Heart right ventricle (tissue), 16 donors: ENCODE measurements at regions not wholly inside any gene's neighbourhood (a gene's known extent, or its start where the extent isn't known, plus 50 kb on each side); places are given as distances from the start of the nearest gene placed in this dataset.

Experiments used
- ATAC-seq, 8 donors: fragments of 200-7000 bp; cut with Tn5 transposase; one replicate each; pipeline ENCODE4 v1.9.1; 2020; ENCODE audit warnings: mild to moderate bottlenecking in 8 of 8, moderate library complexity in 8 of 8, moderate number of reproducible peaks in 1 of 8
- DNase-seq, 2 donors: peaks; one replicate each; pipeline ENCODE4 v3.0.0-alpha.2; 2020
- H3K27ac ChIP-seq, 10 donors: fragments of 200-600 bp; sonication (generic) in 2 of 10; one replicate each; pipeline versions ENCODE4 v1.5.0 to v1.8.0; 2020 to 2022; ENCODE audit warnings: mild to moderate bottlenecking in 3 of 10
- H3K27me3 ChIP-seq, 7 donors: fragments of 200-600 bp; one replicate each; pipeline ENCODE4 v1.8.0; 2021 to 2022; ENCODE audit warnings: mild to moderate bottlenecking in 2 of 7
- H3K36me3 ChIP-seq, 9 donors: fragments of 200-600 bp; sonication (generic) in 1 of 9; one replicate each; pipeline versions ENCODE4 v1.5.0 to v1.8.0; 2020 to 2022; ENCODE audit warnings: mild to moderate bottlenecking in 2 of 9
- H3K4me1 ChIP-seq, 9 donors: fragments of 200-600 bp; sonication (generic) in 1 of 9; one replicate each; pipeline versions ENCODE4 v1.5.0 to v1.8.0; 2020 to 2022; ENCODE audit warnings: mild to moderate bottlenecking in 4 of 9
- H3K4me3 ChIP-seq, 10 donors: fragments of 200-600 bp; sonication (generic) in 2 of 10; one replicate each; pipeline versions ENCODE4 v1.5.0 to v1.8.0; 2020 to 2022; ENCODE audit warnings: mild to moderate bottlenecking in 7 of 10, moderate library complexity in 2 of 10
- H3K9me3 ChIP-seq, 11 donors: fragments of 200-600 bp in 10 of 11; sonication (generic) in 2 of 11; one replicate each; pipeline versions ENCODE4 v1.5.0 to v1.8.0; 2013 to 2022; ENCODE audit warnings: mild to moderate bottlenecking in 2 of 11, control low read depth in 1 of 11, moderate library complexity in 1 of 11
- WGBS, 2 donors: extraction: QIAGEN DNeasy Blood & Tissue Kit; methylation state at CpG; one replicate each; pipeline ENCODE4 v1.1.7; 2013; ENCODE audit warnings: inconsistent platforms in 1 of 2; 5-methylcytosine and 5-hydroxymethylcytosine counted together
- intact Hi-C, 10 donors: fragments of 100-400 bp; cut with DNase I; formaldehyde crosslinking; loops; one replicate each; pipeline versions ENCODE4 v1.11.1 to v1.14.2; 2022
- TF ChIP-seq, protein P1 (sequence below), 9 donors: fragments of 200-600 bp; sonication (generic) in 2 of 9; IDR thresholded peaks; one replicate each; pipeline versions ENCODE4 v1.5.0 to v1.8.0; 2021 to 2022; ENCODE audit warnings: antibody characterized with exemption in 9 of 9, mild to moderate bottlenecking in 5 of 9, moderate library complexity in 1 of 9
- donor health status: Arrhythmogenic right ventricular cardiomyopathy.
- donor health status: ischemic (EF 13 %, LVEDD 7.1; RV severe dilation, severe dysfunction).
- donor health status: healthy with polysubstance abuse.
- donor health status: DM: no; HTN: yes; CAD: no.
- donor health status: DM: no; HTN: no; CAD: no.
- donor health status: ischemic (EF 25% LVEDD 6.9; RV normal size, moderate dysfunction).
- donor health status: ischemic (EF 25% LVEDD 5.7; RV mildly dilated, moderate dysfunction).
- donor health status: healthy.
- donor health status: DM: yes; HTN: yes; CAD: no.
- donor health status: Ischemic cardiomyopathy.
- donor health status: ischemic (EF 35%, LVEDD 5.7; RV mildly dilated, moderate dysfunction).
- donor health status: nonischemic (EF 11% LVEDD 7.7; RV severe dilation, severe dysfunction).
- donor health status: DM: yes; HTN: yes; CAD: no.
- donor health status: PGD.
- donor health status: ischemic (EF 29% LVEDD 5.4; RV normal size, mild dysfunction).
- donor health status: nonischemic (EF 23%, LVEDD 6.1; RV moderate dilation, normal function).

DNA sequence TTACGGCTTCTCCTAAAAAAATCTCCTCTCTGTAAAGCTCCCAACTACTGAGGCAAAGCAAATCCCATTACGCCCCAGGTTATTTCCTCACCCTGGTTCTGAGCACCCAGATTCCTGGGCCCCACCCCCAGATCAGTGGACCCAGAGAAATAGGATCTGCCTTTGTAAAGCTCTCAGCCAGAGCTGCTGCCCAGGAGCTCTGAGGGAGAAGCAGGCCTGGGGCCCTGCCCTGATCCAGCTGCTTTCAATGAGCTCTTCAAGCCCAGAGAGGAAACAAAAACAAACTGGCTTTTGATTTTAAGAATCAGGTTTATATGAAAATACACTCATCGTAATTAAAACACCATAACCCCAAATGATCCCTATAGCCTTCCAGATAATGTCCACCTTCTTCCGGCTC, 124.5 kb downstream of the C5orf15 start:
- Histone ChIP-seq H3K9me3 (no peaks in the 10 kb centered on the region), H3K27me3 (peaks cover 0 to 13% (median 0%) of the 10 kb centered on the region in 7 donors), H3K4me3 (no peak overlapping the region), H3K36me3 (no peaks in the 10 kb centered on the region), H3K27ac (no peak overlapping the region), H3K4me1 (peaks cover 0 to under 1% (median 0%) of the 10 kb centered on the region in 9 donors)
- DNase-seq (no peak), ATAC-seq (no peak)
- intact Hi-C loops, result no loop called here
- WGBS, 2 donors, result 73 to 89% methylated on average over 4 of the region's 4 CpGs
- TF ChIP-seq, protein P1, sequence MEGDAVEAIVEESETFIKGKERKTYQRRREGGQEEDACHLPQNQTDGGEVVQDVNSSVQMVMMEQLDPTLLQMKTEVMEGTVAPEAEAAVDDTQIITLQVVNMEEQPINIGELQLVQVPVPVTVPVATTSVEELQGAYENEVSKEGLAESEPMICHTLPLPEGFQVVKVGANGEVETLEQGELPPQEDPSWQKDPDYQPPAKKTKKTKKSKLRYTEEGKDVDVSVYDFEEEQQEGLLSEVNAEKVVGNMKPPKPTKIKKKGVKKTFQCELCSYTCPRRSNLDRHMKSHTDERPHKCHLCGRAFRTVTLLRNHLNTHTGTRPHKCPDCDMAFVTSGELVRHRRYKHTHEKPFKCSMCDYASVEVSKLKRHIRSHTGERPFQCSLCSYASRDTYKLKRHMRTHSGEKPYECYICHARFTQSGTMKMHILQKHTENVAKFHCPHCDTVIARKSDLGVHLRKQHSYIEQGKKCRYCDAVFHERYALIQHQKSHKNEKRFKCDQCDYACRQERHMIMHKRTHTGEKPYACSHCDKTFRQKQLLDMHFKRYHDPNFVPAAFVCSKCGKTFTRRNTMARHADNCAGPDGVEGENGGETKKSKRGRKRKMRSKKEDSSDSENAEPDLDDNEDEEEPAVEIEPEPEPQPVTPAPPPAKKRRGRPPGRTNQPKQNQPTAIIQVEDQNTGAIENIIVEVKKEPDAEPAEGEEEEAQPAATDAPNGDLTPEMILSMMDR (IDR thresholded peaks at IDR 0.05), result no peak

DNA sequence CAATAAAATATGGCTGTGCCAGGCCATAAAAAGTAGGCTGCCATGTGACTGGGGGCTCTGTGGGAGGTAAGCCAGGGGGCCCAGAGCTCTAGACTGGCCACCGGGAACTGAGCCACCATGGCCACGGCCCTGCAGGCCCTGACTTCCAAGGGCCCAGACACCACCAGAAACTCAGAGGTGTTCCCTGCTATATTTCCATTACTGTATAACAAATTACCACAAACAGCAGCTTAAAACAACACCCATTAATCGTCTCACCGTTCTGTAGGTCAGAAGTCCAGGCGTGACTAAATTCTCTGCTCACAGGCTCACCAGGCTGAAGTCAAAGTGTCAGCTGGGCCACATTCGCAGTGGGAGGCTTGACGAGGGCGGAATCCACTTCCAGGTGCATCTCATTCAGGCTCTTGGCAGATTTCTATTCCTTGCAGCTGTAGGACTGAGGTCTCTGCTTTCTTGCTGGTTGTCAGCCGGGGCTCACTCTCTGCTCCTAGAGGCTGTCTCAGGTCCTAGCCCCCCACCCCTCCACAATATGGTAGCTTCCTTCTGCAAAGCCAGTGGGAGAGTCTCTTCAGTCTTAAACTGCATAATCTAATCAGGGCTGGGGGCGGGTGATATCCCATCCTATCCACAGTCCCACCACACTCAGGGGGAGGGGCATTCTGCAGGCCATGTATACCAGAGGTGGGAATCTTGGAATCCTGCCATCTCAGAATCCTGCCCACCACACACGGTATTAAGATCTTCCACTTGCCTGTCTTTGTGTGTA, 125.4 kb downstream of the C5orf15 start:
- H3K27me3 ChIP-seq, result peaks cover 0 to 13% (median 0%) of the 10 kb centered on the region in 7 donors
- H3K4me1 ChIP-seq, result no peaks in the 10 kb centered on the region
- 71 to 72% methylated on average over 11 of the region's 11 CpGs for WGBS, 2 donors
- H3K36me3 ChIP-seq, result no peaks in the 10 kb centered on the region
- no peak overlapping the region for H3K27ac ChIP-seq
- no peak overlapping the region for H3K4me3 ChIP-seq
- intact Hi-C loops, result no loop called here
- H3K9me3 ChIP-seq, result no peaks in the 10 kb centered on the region
- no peak for DNase-seq
- ATAC-seq, result no peak
- TF ChIP-seq, protein P1 (IDR thresholded peaks at IDR 0.05), result no peak

DNA sequence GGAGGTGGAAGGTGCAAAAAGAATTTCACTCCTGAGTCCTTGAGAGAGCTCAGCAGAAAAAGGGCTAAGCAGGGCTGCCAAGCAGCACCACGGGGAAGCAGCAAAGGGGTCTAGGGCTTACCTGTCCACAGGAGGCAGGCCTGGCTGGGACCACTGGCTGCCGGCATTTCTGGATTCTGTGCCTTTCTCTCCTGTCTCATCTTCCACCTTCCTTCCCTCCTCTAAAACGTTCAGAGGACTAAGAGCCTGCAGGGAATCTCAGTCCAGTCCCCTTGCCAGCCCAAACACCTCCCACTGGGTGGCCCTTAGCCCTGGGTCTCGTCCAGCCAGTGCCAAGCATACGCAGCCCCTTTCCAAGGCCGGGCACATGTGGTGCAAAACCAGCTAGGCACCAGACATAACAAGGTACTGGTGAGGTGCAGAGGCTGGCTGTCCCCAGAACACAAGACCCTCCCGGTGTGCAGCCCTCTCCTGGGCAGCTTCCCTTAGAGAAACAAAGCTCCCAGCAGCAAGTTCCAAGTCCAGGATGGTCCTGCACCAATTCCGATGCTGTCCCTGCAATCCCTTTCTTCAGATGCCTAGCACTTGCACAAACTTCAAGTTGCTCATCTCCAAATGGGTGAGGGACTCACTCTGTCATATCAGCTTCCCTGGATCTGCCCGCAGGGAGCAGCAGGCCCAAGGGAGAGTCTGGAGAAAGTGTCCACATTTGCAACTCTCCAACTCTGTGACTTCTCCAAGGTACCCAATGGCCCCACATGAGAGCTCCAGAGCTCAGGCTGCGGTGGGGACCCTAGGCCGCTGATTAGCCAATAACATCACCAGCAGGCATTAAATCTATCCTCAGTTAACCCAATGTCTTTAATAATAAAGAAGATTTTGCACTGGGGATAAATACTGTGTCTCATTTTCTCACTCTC, 126.3 kb downstream of the C5orf15 start:
- ATAC-seq (no peak), DNase-seq (no peak)
- H3K27ac ChIP-seq, result no peak overlapping the region
- H3K9me3 ChIP-seq, result no peaks in the 10 kb centered on the region
- H3K36me3 ChIP-seq, result no peaks in the 10 kb centered on the region
- peaks cover 0 to 10% (median 0%) of the 10 kb centered on the region in 7 donors for H3K27me3 ChIP-seq
- 80 to 82% methylated on average over 11 of the region's 11 CpGs for WGBS, 2 donors
- H3K4me3 ChIP-seq, result no peak overlapping the region
- H3K4me1 ChIP-seq, result no peaks in the 10 kb centered on the region
- intact Hi-C loops, result no loop called here
- TF ChIP-seq, protein P1 (IDR thresholded peaks at IDR 0.05), result no peak

DNA sequence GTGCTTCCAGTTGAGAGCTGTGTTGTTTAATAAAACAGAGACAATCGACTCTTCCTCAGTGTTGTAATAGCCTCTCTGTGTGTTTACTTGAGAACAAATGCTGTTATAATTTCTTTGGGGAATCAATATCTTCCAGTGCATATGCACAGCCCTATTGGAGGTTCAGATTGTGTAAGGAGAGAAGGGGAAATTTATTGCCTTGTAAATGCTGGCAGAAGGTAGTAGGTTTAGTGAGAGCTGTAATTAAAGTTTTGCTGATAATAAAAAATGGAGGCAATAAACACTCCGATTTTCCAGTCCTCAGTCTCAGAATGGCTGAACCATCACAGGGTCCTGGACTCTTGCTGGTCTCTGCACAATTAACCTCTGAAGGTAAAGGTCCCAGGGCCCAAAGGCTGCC, 128.3 kb downstream of the C5orf15 start:
- intact Hi-C loops, result no loop called here
- H3K27me3 ChIP-seq, result peaks cover 0 to 7% (median 0%) of the 10 kb centered on the region in 7 donors
- WGBS, 2 donors, result 78 to 82% methylated on average over 2 of the region's 2 CpGs
- DNase-seq, result no peak
- peaks cover 0 to 5% (median 0%) of the 10 kb centered on the region in 11 donors for H3K9me3 ChIP-seq
- no peaks in the 10 kb centered on the region for H3K36me3 ChIP-seq
- no peaks in the 10 kb centered on the region for H3K4me1 ChIP-seq
- ATAC-seq, result no peak
- H3K27ac ChIP-seq, result no peak overlapping the region
- H3K4me3 ChIP-seq, result no peak overlapping the region
- TF ChIP-seq, protein P1 (IDR thresholded peaks at IDR 0.05), result no peak
